Activated CD4-positive, alpha-beta T cell treated with anti-CD3 and anti-CD28 coated beads for 36 hours (primary cell): ENCODE measurements at regions not wholly inside any gene's neighbourhood (a gene's known extent, or its start where the extent isn't known, plus 50 kb on each side); places are given as distances from the start of the nearest gene placed in this dataset.
"Not testable (repeated sequence)": the region's sequence is repeated elsewhere in the genome, so short reads cannot be mapped to it uniquely, and the experiment has no call there.

Experiments
- ATAC-seq: fragments of 200-7000 bp; cut with Tn5 transposase; one replicate; pipeline ENCODE4 v1.10.0; 2021; ENCODE audit warnings: mild to moderate bottlenecking, moderate library complexity
- CTCF ChIA-PET: fragments of 350-600 bp; sonication (Branson Sonifier 250); formaldehyde crosslinking; loops from one replicate; lab custom pipeline; 2021; ENCODE audit warnings: antibody characterized with exemption; lab: Charles Lee
- POLR2A ChIA-PET: fragments of 350-600 bp; sonication (Branson Sonifier 250); formaldehyde crosslinking; loops from one replicate; lab custom pipeline; 2021; ENCODE audit warnings: antibody characterized with exemption, inconsistent platforms; lab: Charles Lee
- DNase-seq: peaks from one replicate; pipeline ENCODE4 v3.0.0-alpha.2; 2020
- H3K27ac Mint-ChIP-seq: one replicate; pipeline ENCODE4 v1.8.0; 2021; ENCODE audit warnings: mixed read lengths
- H3K27me3 Mint-ChIP-seq: one replicate; pipeline ENCODE4 v1.8.0; 2021; ENCODE audit warnings: mixed read lengths
- H3K36me3 Mint-ChIP-seq: one replicate; pipeline ENCODE4 v1.8.0; 2021; ENCODE audit warnings: low read depth, mixed read lengths
- H3K4me1 Mint-ChIP-seq: one replicate; pipeline ENCODE4 v1.8.0; 2021; ENCODE audit warnings: mixed read lengths
- H3K4me3 Mint-ChIP-seq: one replicate; pipeline ENCODE4 v1.8.0; 2021; ENCODE audit warnings: mild to moderate bottlenecking, moderate library complexity, mixed read lengths
- H3K9me3 Mint-ChIP-seq: one replicate; pipeline ENCODE4 v1.8.0; 2021; ENCODE audit warnings: low read depth, mixed read lengths
- intact Hi-C, 2 experiments: fragments of 100-400 bp; cut with DNase I in 1 of 2; cut with micrococcal nuclease in 1 of 2; formaldehyde crosslinking; loops; one replicate each; pipeline versions ENCODE4 v1.14.2 to v1.15.1; 2022 to 2024; cut with DNase I, micrococcal nuclease

DNA sequence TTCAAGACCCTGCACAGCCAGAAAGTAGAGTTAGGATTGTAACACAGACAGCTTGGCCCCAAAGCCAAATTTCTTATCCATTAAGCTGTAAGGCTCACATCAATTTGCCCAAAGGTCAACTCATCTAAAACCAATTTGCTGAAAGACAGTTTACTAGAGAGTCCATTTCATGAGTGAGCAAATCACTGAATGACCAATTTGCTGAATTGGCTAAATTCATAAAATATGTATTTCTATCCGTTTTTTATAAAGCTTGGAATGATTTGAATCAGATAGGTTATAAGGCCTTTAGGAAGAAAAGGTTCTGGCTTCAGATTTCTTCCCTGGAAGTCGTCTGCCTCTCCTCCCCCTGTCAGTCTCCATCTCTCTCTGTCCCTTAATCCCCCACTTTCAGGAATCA is 168.1 kb downstream of the FCRL5 start:
- ChIA-PET CTCF (interaction anchor here (0.9 to 1.2 kb wide), 3 partner anchors 14 to 112 kb away, joined by 3 to 4 read pairs (median 3); no protein-coding TSS in a partner anchor), POLR2A (no interaction called here)
- H3K4me1 Mint-ChIP-seq, result no peaks in the 10 kb centered on the region
- no peak overlapping the region for H3K27ac Mint-ChIP-seq
- no peak overlapping the region for H3K4me3 Mint-ChIP-seq
- H3K27me3 Mint-ChIP-seq, result peaks cover 14% of the 10 kb centered on the region
- no peaks in the 10 kb centered on the region for H3K9me3 Mint-ChIP-seq
- DNase-seq (no peak), ATAC-seq (no peak)
- no peaks in the 10 kb centered on the region for H3K36me3 Mint-ChIP-seq
- intact Hi-C loops, result no loop called here

DNA sequence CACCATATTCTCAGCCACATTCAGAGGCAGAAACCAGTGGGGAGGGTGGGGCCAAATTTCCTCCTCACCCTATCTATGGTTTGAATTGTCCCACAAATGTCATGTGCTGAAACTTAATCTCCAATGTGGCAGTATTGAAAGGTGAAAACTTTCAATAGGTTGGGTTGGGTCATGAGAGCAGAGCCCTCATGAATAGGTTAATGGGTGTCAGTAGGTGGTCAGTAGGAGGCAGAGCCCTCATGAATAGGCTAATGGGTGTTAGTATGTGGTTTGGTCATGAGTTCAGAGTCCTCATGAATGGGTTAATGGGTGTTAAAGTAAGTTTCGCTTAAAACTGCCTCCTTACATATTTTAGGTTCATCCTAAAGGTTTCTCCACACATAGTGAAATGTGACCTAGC is 170.0 kb downstream of the FCRL5 start:
- H3K27ac Mint-ChIP-seq, result no peak overlapping the region

GRCh38 chr1:157380523-157380922 is 171.8 kb downstream of the FCRL5 start:
- no peak for ATAC-seq
- intact Hi-C loops, result no loop called here
- CTCF ChIA-PET, result interaction anchor here (0.7 to 1.8 kb wide), 2 partner anchors 46 to 115 kb away, joined by 3 to 4 read pairs; no protein-coding TSS in a partner anchor

More for the DNA sequence above, 170.0 kb downstream of the FCRL5 start:
- Mint-ChIP-seq H3K27me3 (peaks cover 23% of the 10 kb centered on the region), H3K4me1 (no peaks in the 10 kb centered on the region), H3K9me3 (no peaks in the 10 kb centered on the region), H3K36me3 (no peaks in the 10 kb centered on the region), H3K4me3 (no peak overlapping the region)
- ATAC-seq (no peak), DNase-seq (no peak)
- ChIA-PET CTCF (no interaction called here), POLR2A (no interaction called here)
- intact Hi-C loops, result no loop called here

GRCh38 chr1:157377280-157377713 is 175.0 kb downstream of the FCRL5 start:
- H3K27ac Mint-ChIP-seq, H3K4me3 Mint-ChIP-seq, H3K4me1 Mint-ChIP-seq, CTCF ChIA-PET, H3K9me3 Mint-ChIP-seq, POLR2A ChIA-PET, H3K36me3 Mint-ChIP-seq: not testable (repeated sequence)
- peaks cover 23% of the 10 kb centered on the region for H3K27me3 Mint-ChIP-seq
- ATAC-seq (peak; percentile 42), DNase-seq (peak; percentile 61)
- intact Hi-C loops, result loop anchor here (1.0 to 10.0 kb wide), 2 partner anchors 112 to 182 kb away; no protein-coding TSS in a partner anchor

More at GRCh38 chr1:157380523-157380922, 171.8 kb downstream of the FCRL5 start:
- Mint-ChIP-seq H3K9me3 (no peaks in the 10 kb centered on the region), H3K4me3 (no peak overlapping the region), H3K36me3 (no peaks in the 10 kb centered on the region), H3K27ac (no peak overlapping the region), H3K27me3 (peaks cover 19% of the 10 kb centered on the region), H3K4me1 (no peaks in the 10 kb centered on the region)
- POLR2A ChIA-PET, result no interaction called here
- no peak for DNase-seq

DNA sequence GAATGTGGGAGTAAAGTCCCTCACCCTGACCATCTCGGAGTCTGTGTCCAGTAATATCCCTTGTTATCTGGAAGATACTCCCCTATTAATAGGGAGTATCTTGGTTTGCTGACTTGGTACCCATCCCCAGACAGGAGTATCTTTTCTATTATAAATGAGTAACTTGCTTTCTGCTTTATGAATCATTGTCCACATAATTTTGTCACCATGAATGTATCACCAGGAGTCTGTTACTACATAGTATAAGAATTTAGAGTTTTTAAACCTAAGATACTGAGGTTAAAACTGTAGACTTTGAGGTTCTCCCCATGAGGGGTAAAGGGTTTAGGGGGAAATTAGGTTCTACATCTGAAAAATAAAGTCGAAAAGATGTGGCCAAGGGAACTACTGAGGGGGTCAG is 175.6 kb downstream of the FCRL5 start:
- intact Hi-C loops, result loop anchor here (1.0 to 10.0 kb wide), 2 partner anchors 113 to 182 kb away; no protein-coding TSS in a partner anchor
- ATAC-seq (no peak), DNase-seq (no peak)
- CTCF ChIA-PET, result no interaction called here
- H3K4me1 Mint-ChIP-seq, result no peaks in the 10 kb centered on the region
- H3K27me3 Mint-ChIP-seq, result peaks cover 20% of the 10 kb centered on the region
- no peaks in the 10 kb centered on the region for H3K36me3 Mint-ChIP-seq
- POLR2A ChIA-PET, result no interaction called here
- no peak overlapping the region for H3K27ac Mint-ChIP-seq
- H3K4me3 Mint-ChIP-seq, result no peak overlapping the region
- no peaks in the 10 kb centered on the region for H3K9me3 Mint-ChIP-seq

DNA sequence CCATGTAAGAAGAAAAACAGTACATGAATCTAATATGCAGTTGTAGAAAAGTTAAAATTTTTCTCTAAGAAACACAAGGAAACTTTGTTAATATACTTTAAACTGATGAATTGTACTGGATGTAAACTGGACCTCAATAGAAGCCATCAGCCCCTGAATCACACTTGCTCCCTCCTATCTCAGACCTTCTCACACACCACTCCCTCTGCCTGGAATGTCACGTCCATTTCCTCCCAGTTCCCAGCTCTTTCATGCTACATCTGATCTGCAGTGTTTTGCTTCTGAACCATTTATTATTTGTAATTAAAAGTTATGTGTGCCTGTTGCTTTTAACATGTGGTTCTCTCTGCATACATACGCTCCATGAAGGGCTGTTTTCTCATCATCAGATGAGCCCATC is 180.0 kb downstream of the FCRL5 start:
- H3K4me1 Mint-ChIP-seq, POLR2A ChIA-PET, H3K4me3 Mint-ChIP-seq, H3K36me3 Mint-ChIP-seq, H3K27me3 Mint-ChIP-seq, DNase-seq, ATAC-seq, H3K9me3 Mint-ChIP-seq, H3K27ac Mint-ChIP-seq: not testable (repeated sequence)
- intact Hi-C loops, result loop anchor here in 1 of 2 experiments (10.0 kb wide), 1 partner anchor 178 kb away; no protein-coding TSS in a partner anchor
- CTCF ChIA-PET, result interaction anchor here (3.4 kb wide), 1 partner anchor 18 kb away, joined by 13 read pairs; no protein-coding TSS in a partner anchor

- Mint-ChIP-seq H3K9me3 (no peaks in the 10 kb centered on the region), H3K36me3 (no peaks in the 10 kb centered on the region), H3K4me1 (no peaks in the 10 kb centered on the region), H3K4me3 (no peak overlapping the region), H3K27ac (no peak overlapping the region), H3K27me3 (peaks cover 7% of the 10 kb centered on the region)
- no peak for DNase-seq
- no peak for ATAC-seq
- ChIA-PET POLR2A (no interaction called here), CTCF (interaction anchor here (0.8 to 3.4 kb wide), 4 partner anchors 17 to 300 kb away, joined by 3 to 13 read pairs (median 6); no protein-coding TSS in a partner anchor)
- intact Hi-C loops, result loop anchor here (2.0 to 10.0 kb wide), 2 partner anchors 177 to 179 kb away; no protein-coding TSS in a partner anchor
Measured at GRCh38 chr1:157371826-157372225, 180.5 kb downstream of the FCRL5 start.

GRCh38 chr1:157371221-157371620 is 181.1 kb downstream of the FCRL5 start:
- POLR2A ChIA-PET, result no interaction called here
- H3K27me3 Mint-ChIP-seq, result peaks cover 5% of the 10 kb centered on the region
- intact Hi-C loops, result loop anchor here (2.0 to 10.0 kb wide), 2 partner anchors 176 to 178 kb away; no protein-coding TSS in a partner anchor
- ATAC-seq (no peak), DNase-seq (no peak)
- no peak overlapping the region for H3K27ac Mint-ChIP-seq
- H3K36me3 Mint-ChIP-seq, result no peaks in the 10 kb centered on the region
- CTCF ChIA-PET, result interaction anchor here (0.5 to 3.4 kb wide), 15 partner anchors 13 to 621 kb away, joined by 3 to 17 read pairs (median 4); no protein-coding TSS in a partner anchor
- H3K4me1 Mint-ChIP-seq, result no peaks in the 10 kb centered on the region
- no peaks in the 10 kb centered on the region for H3K9me3 Mint-ChIP-seq
- no peak overlapping the region for H3K4me3 Mint-ChIP-seq

DNA sequence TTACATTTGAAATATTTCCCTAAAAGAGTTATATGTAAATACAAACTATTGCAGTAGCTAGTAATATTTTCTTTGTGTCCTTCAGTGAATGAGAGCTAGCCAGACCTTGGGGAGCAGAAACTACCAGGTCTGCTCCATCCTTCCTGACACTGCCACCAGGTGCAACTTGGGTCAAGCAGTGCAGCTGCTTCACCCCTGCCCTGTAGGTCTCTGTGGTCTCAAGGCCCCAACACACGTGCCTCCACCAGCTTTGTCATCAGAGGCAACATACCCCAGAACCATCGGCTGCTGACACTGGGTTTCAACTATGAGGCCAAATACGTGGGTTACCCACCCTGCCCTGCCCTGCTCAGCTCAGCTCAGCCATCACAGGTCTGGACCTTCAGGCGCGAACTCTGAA is 181.6 kb downstream of the FCRL5 start:
- ATAC-seq, result no peak
- intact Hi-C loops, result loop anchor here (1.0 to 10.0 kb wide), 4 partner anchors 119 to 178 kb away; no protein-coding TSS in a partner anchor
- POLR2A ChIA-PET, result no interaction called here
- H3K4me3 Mint-ChIP-seq, result no peak overlapping the region
- no peaks in the 10 kb centered on the region for H3K36me3 Mint-ChIP-seq
- CTCF ChIA-PET, result interaction anchor here (0.6 to 3.4 kb wide), 18 partner anchors 9 to 622 kb away, joined by 3 to 17 read pairs (median 4); no protein-coding TSS in a partner anchor
- H3K4me1 Mint-ChIP-seq, result no peaks in the 10 kb centered on the region
- H3K27ac Mint-ChIP-seq, result no peak overlapping the region
- DNase-seq, result no peak
- H3K27me3 Mint-ChIP-seq, result peaks cover 5% of the 10 kb centered on the region
- no peaks in the 10 kb centered on the region for H3K9me3 Mint-ChIP-seq

DNA sequence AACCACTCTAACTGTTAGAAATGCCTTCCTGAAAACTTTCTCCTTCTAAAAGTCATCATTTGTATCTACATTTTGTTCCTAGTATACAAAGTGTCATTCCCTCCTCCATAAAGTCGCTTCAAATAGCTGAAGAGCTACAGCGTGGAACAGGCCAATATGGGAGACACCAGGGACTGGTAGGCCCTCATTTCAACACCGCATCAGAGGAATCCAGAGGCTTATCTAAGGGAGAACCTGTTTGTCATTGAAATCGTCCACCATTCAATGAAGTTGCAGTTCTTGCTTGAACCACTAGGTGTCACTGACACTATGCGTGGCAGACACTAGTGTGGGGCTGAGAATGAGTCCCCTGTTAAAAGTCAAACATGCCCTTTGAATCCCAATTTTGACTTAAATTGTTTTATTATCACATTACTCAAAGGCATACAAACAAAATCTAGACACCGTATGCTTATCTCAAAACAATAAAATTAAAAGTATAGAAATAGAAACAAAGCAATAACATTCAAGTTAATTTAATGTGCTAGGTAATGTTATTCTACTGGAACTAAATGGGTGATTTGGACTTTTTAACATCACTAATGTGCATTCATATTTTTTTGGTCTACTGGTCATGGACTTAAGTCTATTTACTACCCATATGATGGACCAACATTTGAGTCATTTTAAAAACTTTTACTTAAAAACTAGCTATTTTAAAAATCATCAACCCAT is 182.3 kb downstream of the FCRL5 start:
- Mint-ChIP-seq H3K9me3 (no peaks in the 10 kb centered on the region), H3K36me3 (no peaks in the 10 kb centered on the region), H3K4me1 (no peaks in the 10 kb centered on the region), H3K4me3 (no peak overlapping the region), H3K27me3 (peaks cover 4% of the 10 kb centered on the region), H3K27ac (no peak overlapping the region)
- ChIA-PET CTCF (interaction anchor here (0.7 to 3.4 kb wide), 15 partner anchors 8 to 178 kb away, joined by 3 to 17 read pairs (median 4); no protein-coding TSS in a partner anchor), POLR2A (interaction anchor here (0.6 kb wide), 1 partner anchor 162 kb away, joined by 3 read pairs; no protein-coding TSS in a partner anchor)
- DNase-seq (peak; percentile 54), ATAC-seq (peak; percentile 64)
- intact Hi-C loops, result loop anchor here (1.0 to 10.0 kb wide), 4 partner anchors 119 to 177 kb away; no protein-coding TSS in a partner anchor

- H3K27ac Mint-ChIP-seq, ATAC-seq, POLR2A ChIA-PET, DNase-seq, H3K36me3 Mint-ChIP-seq, H3K4me3 Mint-ChIP-seq, H3K9me3 Mint-ChIP-seq, intact Hi-C loops, H3K27me3 Mint-ChIP-seq, H3K4me1 Mint-ChIP-seq: not testable (repeated sequence)
- CTCF ChIA-PET, result interaction anchor here (0.8 to 3.4 kb wide), 5 partner anchors 9 to 127 kb away, joined by 3 to 17 read pairs (median 9); no protein-coding TSS in a partner anchor
Measured at GRCh38 chr1:157368941-157369340, 183.4 kb downstream of the FCRL5 start.
